ENCODE measurements at regions not wholly inside any gene's neighbourhood (a gene's known extent, or its start where the extent isn't known, plus 50 kb on each side); places are given as distances from the start of the nearest gene placed in this dataset.
"Not testable (repeated sequence)": the region's sequence is repeated elsewhere in the genome, so short reads cannot be mapped to it uniquely, and the experiment has no call there.

GRCh38 chr4:104128031-104128849 is 366.5 kb downstream of the CXXC4 start:
- DNase-seq, result no peak

GRCh38 chr4:104123021-104123420 is 371.7 kb downstream of the CXXC4 start:
- DNase-seq, result no peak

GRCh38 chr4:104117776-104118175 is 376.9 kb downstream of the CXXC4 start:
- no peak for DNase-seq

- DNase-seq, result no peak
Measured at GRCh38 chr4:104113850-104114249, 380.8 kb downstream of the CXXC4 start.

- DNase-seq, result no peak
Measured at GRCh38 chr4:104099141-104099540, 379.4 kb upstream of the TACR3 start.

- DNase-seq, result no peak
Measured at GRCh38 chr4:104093247-104093646, 373.5 kb upstream of the TACR3 start.

- DNase-seq, result no peak
Measured at GRCh38 chr4:104073229-104073628, 353.4 kb upstream of the TACR3 start.

GRCh38 chr4:104066533-104066932 is 346.7 kb upstream of the TACR3 start:
- DNase-seq, result no peak

GRCh38 chr4:104064646-104065577 is 345.1 kb upstream of the TACR3 start:
- DNase-seq, result peak; percentile 47

GRCh38 chr4:104063341-104063740 is 343.6 kb upstream of the TACR3 start:
- DNase-seq, result no peak

GRCh38 chr4:104044369-104044768 is 324.6 kb upstream of the TACR3 start:
- DNase-seq, result no peak

- DNase-seq, result no peak
Measured at GRCh38 chr4:104032896-104033295, 313.1 kb upstream of the TACR3 start.

GRCh38 chr4:104025251-104025650 is 305.5 kb upstream of the TACR3 start:
- DNase-seq, result no peak

- no peak for DNase-seq
Measured at GRCh38 chr4:104022831-104023230, 303.0 kb upstream of the TACR3 start.

- DNase-seq, result no peak
Measured at GRCh38 chr4:104022226-104022625, 302.4 kb upstream of the TACR3 start.

GRCh38 chr4:104020641-104021040 is 300.9 kb upstream of the TACR3 start:
- no peak for DNase-seq

GRCh38 chr4:104017213-104017612 is 297.4 kb upstream of the TACR3 start:
- DNase-seq, result no peak

GRCh38 chr4:104015680-104016079 is 295.9 kb upstream of the TACR3 start:
- no peak for DNase-seq

- DNase-seq, result no peak
Measured at GRCh38 chr4:104010722-104011121, 290.9 kb upstream of the TACR3 start.

- DNase-seq, result not testable (repeated sequence)
Measured at GRCh38 chr4:104002318-104002717, 282.5 kb upstream of the TACR3 start.

- no peak for DNase-seq
Measured at GRCh38 chr4:103998756-103999155, 279.0 kb upstream of the TACR3 start.

GRCh38 chr4:103996637-103997036 is 276.9 kb upstream of the TACR3 start:
- DNase-seq, result peak; percentile 40

- no peak for DNase-seq
Measured at GRCh38 chr4:103996064-103996463, 276.3 kb upstream of the TACR3 start.

GRCh38 chr4:103994059-103994458 is 274.3 kb upstream of the TACR3 start:
- DNase-seq, result no peak
